Mesenchymal stem cell (in vitro differentiated cells and primary cell): ENCODE measurements at regions not wholly inside any gene's neighbourhood (a gene's known extent, or its start where the extent isn't known, plus 50 kb on each side); places are given as distances from the start of the nearest gene placed in this dataset.
A peak's percentile ranks its signal among the peaks of the same experiment; 100 is the strongest.

Source experiments
- DNase-seq: peaks from one replicate; pipeline ENCODE4 v3.0.0-alpha.2; 2013
- H2AFZ ChIP-seq: one replicate; pipeline ENCODE4 v1.6.1; 2013; ENCODE audit warnings: low read depth, mild to moderate bottlenecking, control low read depth, inconsistent platforms, low read length, moderate library complexity
- H2AK5ac ChIP-seq: 2 replicates; pipeline ENCODE4 v1.6.1; 2013; ENCODE audit warnings: low read length, moderate library complexity, mild to moderate bottlenecking, inconsistent platforms; ENCODE audit not compliant: severe bottlenecking
- H2BK120ac ChIP-seq: one replicate; pipeline ENCODE4 v1.6.1; 2013; ENCODE audit warnings: low read depth, mild to moderate bottlenecking, inconsistent platforms, low read length, moderate library complexity
- H2BK12ac ChIP-seq, 2 experiments: one replicate each; pipeline ENCODE4 v1.6.1; 2013; ENCODE audit warnings: inconsistent platforms in 2 of 2, low read length in 2 of 2, mild to moderate bottlenecking in 2 of 2, moderate library complexity in 2 of 2, control low read depth in 1 of 2
- H2BK15ac ChIP-seq: one replicate; pipeline ENCODE4 v1.6.1; 2013; ENCODE audit warnings: mild to moderate bottlenecking, low read depth, inconsistent platforms; ENCODE audit not compliant: poor library complexity, severe bottlenecking
- H2BK5ac ChIP-seq: 2 replicates; pipeline ENCODE4 v1.6.1; 2013; ENCODE audit warnings: low read depth, mild to moderate bottlenecking, low read length, control low read depth, inconsistent platforms; ENCODE audit not compliant: poor library complexity, severe bottlenecking
- H3K14ac ChIP-seq, 2 experiments: one replicate each; pipeline ENCODE4 v1.6.1; 2013; ENCODE audit warnings: inconsistent platforms in 2 of 2, low read length in 2 of 2, control low read depth in 1 of 2, mild to moderate bottlenecking in 1 of 2, moderate library complexity in 1 of 2
- H3K18ac ChIP-seq, 2 experiments: one replicate each; pipeline ENCODE4 v1.6.1; 2013; ENCODE audit warnings: inconsistent platforms in 2 of 2, low read length in 2 of 2, control low read depth in 1 of 2, low read depth in 1 of 2, mild to moderate bottlenecking in 1 of 2
- H3K23ac ChIP-seq, 2 experiments: one replicate each; pipeline ENCODE4 v1.6.1; 2013; ENCODE audit warnings: inconsistent platforms in 2 of 2, low read length in 2 of 2, mild to moderate bottlenecking in 2 of 2, moderate library complexity in 2 of 2, control low read depth in 1 of 2
- H3K27ac ChIP-seq: 2 replicates; pipeline ENCODE4 v1.5.1; 2013; ENCODE audit warnings: mild to moderate bottlenecking, moderate library complexity, low read length, control low read depth, inconsistent platforms; ENCODE audit not compliant: poor library complexity, severe bottlenecking
- H3K27me3 ChIP-seq, 2 experiments: 2 replicates each; pipeline versions ENCODE4 v1.6.1 to v1.7.0; 2013; ENCODE audit warnings: low read length in 2 of 2, mild to moderate bottlenecking in 2 of 2, moderate library complexity in 2 of 2, control low read depth in 1 of 2, inconsistent platforms in 1 of 2; ENCODE audit not compliant: control insufficient read depth in 1 of 2, insufficient read depth in 1 of 2
- H3K36me3 ChIP-seq, 2 experiments: 2 replicates each; pipeline versions ENCODE4 v1.6.1 to v1.7.0; 2013; ENCODE audit warnings: low read length in 2 of 2, control low read depth in 1 of 2, inconsistent platforms in 1 of 2, low read depth in 1 of 2, mild to moderate bottlenecking in 1 of 2; ENCODE audit not compliant: insufficient read depth in 2 of 2, control insufficient read depth in 1 of 2
- H3K4ac ChIP-seq, 2 experiments: one replicate each; pipeline ENCODE4 v1.6.1; 2013; ENCODE audit warnings: inconsistent platforms in 2 of 2, low read length in 2 of 2, mild to moderate bottlenecking in 2 of 2, moderate library complexity in 2 of 2, control low read depth in 1 of 2, low read depth in 1 of 2
- H3K4me1 ChIP-seq: 2 replicates; pipeline ENCODE4 v1.6.1; 2013; ENCODE audit warnings: low read depth, low read length, control low read depth; ENCODE audit not compliant: control insufficient read depth, insufficient read depth
- H3K4me2 ChIP-seq: 2 replicates; pipeline ENCODE4 v1.6.1; 2013; ENCODE audit warnings: low read length, mild to moderate bottlenecking, inconsistent platforms; ENCODE audit not compliant: poor library complexity, severe bottlenecking
- H3K4me3 ChIP-seq, 2 experiments: 2 replicates each; pipeline versions ENCODE4 v1.5.1 to v1.7.0; 2013; ENCODE audit warnings: low read length in 2 of 2, mild to moderate bottlenecking in 2 of 2, control low read depth in 1 of 2, low read depth in 1 of 2; ENCODE audit not compliant: insufficient read depth in 1 of 2
- H3K79me1 ChIP-seq: replicated peaks from 2 replicates; pipeline ENCODE4 v1.6.1; 2013; ENCODE audit warnings: mild to moderate bottlenecking, control low read depth, low read length, inconsistent platforms; ENCODE audit not compliant: poor library complexity, severe bottlenecking
- H3K9ac ChIP-seq: 2 replicates; pipeline ENCODE4 v1.7.0; 2013; ENCODE audit warnings: mild to moderate bottlenecking, low read length, moderate library complexity
- H3K9me3 ChIP-seq: 2 replicates; pipeline ENCODE4 v1.7.0; 2013; ENCODE audit warnings: mild to moderate bottlenecking, low read length; ENCODE audit not compliant: control insufficient read depth
- H4K8ac ChIP-seq: one replicate; pipeline ENCODE4 v1.6.1; 2013; ENCODE audit warnings: inconsistent platforms, mild to moderate bottlenecking, low read length, moderate library complexity
- H4K91ac ChIP-seq: one replicate; pipeline ENCODE4 v1.6.1; 2013; ENCODE audit warnings: mild to moderate bottlenecking, low read length, inconsistent platforms
- WGBS: methylation state at CpG from one replicate; pipeline ENCODE4 v1.1.7; 2013; ENCODE audit warnings: mixed read lengths; 5-methylcytosine and 5-hydroxymethylcytosine counted together

DNA sequence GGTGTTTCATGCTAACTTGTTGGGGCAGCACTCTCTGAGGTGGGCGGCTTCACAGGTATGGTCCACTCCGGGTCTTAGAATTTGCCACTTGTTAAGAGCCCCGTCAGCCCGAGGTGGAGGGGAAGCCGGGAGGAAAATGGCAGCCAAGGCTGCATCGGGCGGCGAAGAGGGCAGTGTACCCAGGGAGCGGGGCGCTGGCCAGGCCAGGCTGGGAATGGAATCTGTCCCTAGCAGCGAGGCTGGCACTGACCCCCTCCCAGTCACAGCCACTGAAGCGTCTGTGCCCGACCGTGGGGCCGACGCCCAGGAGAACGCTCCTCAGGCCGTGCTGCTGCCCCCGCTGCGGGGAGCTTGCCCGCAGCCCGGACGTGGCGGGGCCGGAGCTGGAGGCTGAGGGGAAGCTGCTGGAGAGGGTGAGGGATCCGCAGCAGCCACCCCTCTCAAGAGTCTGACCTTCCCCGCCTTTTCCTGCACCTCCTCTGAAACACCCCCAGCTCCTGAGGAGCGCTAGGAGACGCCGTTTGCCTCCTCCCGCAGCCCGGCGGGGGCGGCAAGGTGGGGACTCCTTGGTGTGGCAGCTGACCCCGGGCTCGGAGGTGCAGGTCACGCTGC is 313.8 kb upstream of the SPRY2 start:
- WGBS: 94% methylated on average over 23 of the region's 37 CpGs
- Histone ChIP-seq H3K27ac (no peak overlapping the region), H3K36me3 (no peaks in the 10 kb centered on the region), H4K8ac (no peak overlapping the region), H3K4me3 (no peak overlapping the region), H2BK15ac (no peak overlapping the region), H4K91ac (peak overlapping the region; percentile 67), H3K4me1 (no peaks in the 10 kb centered on the region), H2BK5ac (no peak overlapping the region), H2BK12ac (peak overlapping the region in 1 of 2 experiments; percentile 35), H3K23ac (no peak overlapping the region), H3K4ac (no peak overlapping the region), H3K9me3 (peaks cover 6% of the 10 kb centered on the region), H3K9ac (no peak overlapping the region), H3K4me2 (no peak overlapping the region), H2BK120ac (no peak overlapping the region), H3K14ac (no peak overlapping the region), H3K27me3 (no peaks in the 10 kb centered on the region), H2AK5ac (no peak overlapping the region), H3K79me1 (no peaks in the 10 kb centered on the region), H2AFZ (no peak overlapping the region), H3K18ac (peak overlapping the region in 1 of 2 experiments; percentile 15)
- no peak for DNase-seq

DNA sequence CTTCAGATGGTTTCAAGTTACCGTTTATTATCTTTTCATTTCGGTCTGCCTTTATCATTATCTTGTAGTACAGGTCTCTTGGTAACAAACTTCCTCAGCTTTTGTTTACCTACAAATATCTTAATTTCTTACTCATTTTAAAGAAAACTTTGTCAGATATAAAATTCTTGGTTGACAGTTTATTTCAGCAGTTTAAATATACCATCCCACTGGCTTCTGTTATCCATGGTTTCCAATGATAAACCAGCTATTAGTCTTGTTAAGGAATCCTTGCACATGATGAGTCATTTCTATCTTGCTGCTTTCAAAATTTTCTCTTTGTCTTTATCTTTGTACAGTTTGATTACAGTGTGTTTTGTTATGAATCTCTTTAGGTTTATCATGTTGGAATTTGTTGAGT is 308.3 kb upstream of the SPRY2 start:
- no peaks in the 10 kb centered on the region for H3K4me1 ChIP-seq
- 100% methylated on average over 1 of the region's 2 CpGs for WGBS
- no peak overlapping the region for H2BK120ac ChIP-seq

DNA sequence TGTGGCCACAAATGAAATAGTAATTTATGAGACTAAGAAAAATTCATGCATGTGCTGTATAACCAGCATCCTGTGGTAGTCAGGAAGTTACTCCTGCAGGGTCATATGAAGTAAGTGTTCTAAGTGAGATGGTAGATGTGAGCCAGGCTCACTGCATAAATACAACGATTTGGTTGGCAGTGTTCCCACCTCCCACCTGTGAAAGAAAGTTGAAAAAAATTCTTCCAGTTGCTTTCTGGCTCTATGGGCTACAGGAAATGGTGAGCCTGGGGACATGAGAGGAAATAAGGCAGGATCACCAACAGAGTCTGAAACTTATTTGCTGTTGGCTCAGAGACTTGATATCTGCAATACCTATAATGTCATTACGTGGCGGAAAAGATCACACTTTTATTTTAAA is 301.7 kb upstream of the SPRY2 start:
- H2BK5ac ChIP-seq: no peak overlapping the region
- no peaks in the 10 kb centered on the region for H3K27me3 ChIP-seq
- WGBS: 77% methylated on average over 3 of the region's 3 CpGs
- no peak overlapping the region for H2BK15ac ChIP-seq
- no peak overlapping the region for H3K18ac ChIP-seq
- no peak overlapping the region for H2BK120ac ChIP-seq
- H3K4me2 ChIP-seq: no peak overlapping the region
- no peak overlapping the region for H3K14ac ChIP-seq
- no peak overlapping the region for H4K8ac ChIP-seq
- no peak for DNase-seq
- H2AFZ ChIP-seq: no peak overlapping the region
- no peak overlapping the region for H2AK5ac ChIP-seq
- H3K4ac ChIP-seq: no peak overlapping the region
- H3K9me3 ChIP-seq: no peaks in the 10 kb centered on the region
- no peaks in the 10 kb centered on the region for H3K36me3 ChIP-seq
- no peaks in the 10 kb centered on the region for H3K79me1 ChIP-seq
- no peak overlapping the region for H4K91ac ChIP-seq
- no peaks in the 10 kb centered on the region for H3K4me1 ChIP-seq
- no peak overlapping the region for H3K9ac ChIP-seq
- H2BK12ac ChIP-seq: no peak overlapping the region
- no peak overlapping the region for H3K23ac ChIP-seq
- H3K27ac ChIP-seq: no peak overlapping the region
- no peak overlapping the region for H3K4me3 ChIP-seq

More for the DNA sequence above, 308.3 kb upstream of the SPRY2 start:
- Histone ChIP-seq H3K27me3 (no peaks in the 10 kb centered on the region), H3K4ac (no peak overlapping the region), H4K8ac (no peak overlapping the region), H3K23ac (no peak overlapping the region), H2BK12ac (no peak overlapping the region), H2BK15ac (no peak overlapping the region), H3K27ac (no peak overlapping the region), H2AFZ (no peak overlapping the region), H3K14ac (no peak overlapping the region), H3K4me2 (no peak overlapping the region), H3K9ac (no peak overlapping the region), H2BK5ac (no peak overlapping the region), H3K18ac (no peak overlapping the region), H4K91ac (no peak overlapping the region), H2AK5ac (no peak overlapping the region), H3K79me1 (no peaks in the 10 kb centered on the region), H3K36me3 (no peaks in the 10 kb centered on the region), H3K4me3 (no peak overlapping the region), H3K9me3 (peaks cover 12% of the 10 kb centered on the region)
- no peak for DNase-seq

DNA sequence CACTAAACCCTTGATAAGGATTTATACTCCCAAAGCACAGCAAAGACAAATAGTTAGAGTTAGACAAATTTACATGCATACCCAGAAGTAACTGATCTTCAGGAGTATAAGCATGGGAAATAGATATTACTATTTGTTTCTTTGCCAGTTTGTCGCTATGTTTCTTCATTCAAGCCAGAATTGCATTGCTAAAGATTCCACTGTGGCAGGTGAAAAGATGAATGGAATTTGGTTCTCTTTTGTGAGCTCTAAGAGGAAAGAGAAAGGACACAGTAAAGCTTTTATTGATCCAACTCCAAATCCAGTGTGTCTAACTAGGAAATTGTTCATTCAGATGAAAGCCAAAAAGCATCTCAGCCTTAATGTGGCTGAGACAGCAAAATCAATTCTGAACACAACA is 292.3 kb upstream of the SPRY2 start:
- Histone ChIP-seq H3K18ac (no peak overlapping the region), H2AK5ac (no peak overlapping the region), H3K36me3 (no peaks in the 10 kb centered on the region), H4K91ac (no peak overlapping the region), H3K27ac (no peak overlapping the region), H2BK5ac (no peak overlapping the region), H3K9ac (no peak overlapping the region), H3K4me1 (no peaks in the 10 kb centered on the region), H3K4ac (no peak overlapping the region), H2BK15ac (no peak overlapping the region), H3K4me3 (no peak overlapping the region), H3K9me3 (no peaks in the 10 kb centered on the region), H3K27me3 (no peaks in the 10 kb centered on the region), H2BK120ac (no peak overlapping the region), H3K79me1 (no peaks in the 10 kb centered on the region), H2BK12ac (no peak overlapping the region), H3K4me2 (no peak overlapping the region), H4K8ac (no peak overlapping the region), H3K23ac (no peak overlapping the region), H2AFZ (no peak overlapping the region), H3K14ac (no peak overlapping the region)
- WGBS: 100% methylated on average over 1 of the region's 1 CpG
- DNase-seq: no peak
